Astrocyte of the cerebellum (primary cell): ENCODE measurements at regions not wholly inside any gene's neighbourhood (a gene's known extent, or its start where the extent isn't known, plus 50 kb on each side); places are given as distances from the start of the nearest gene placed in this dataset.

Experiments
- DNase-seq: peaks from one replicate; pipeline ENCODE4 v3.0.0-alpha.2; 2011; ENCODE audit warnings: low read depth
- H3K4me3 ChIP-seq: 2 replicates; pipeline ENCODE4 v1.5.1; 2011; ENCODE audit warnings: mild to moderate bottlenecking, low read depth, low read length, moderate library complexity
- CTCF ChIP-seq: IDR thresholded peaks from 2 replicates; pipeline ENCODE4 v1.5.1; 2012; ENCODE audit warnings: low read length, low read depth, moderate library complexity, mild to moderate bottlenecking; ENCODE audit errors: missing control alignments
- in situ Hi-C: cut with HindIII; loops from 2 replicates; pipeline ENCODE4 v1.10.0; 2017; ENCODE audit warnings: low sequenced_read_pairs

GRCh38 chr6:160863782-160864181, 127.8 kb upstream of the MAP3K4 start:
- TF ChIP-seq CTCF: no peak
- in situ Hi-C loops: no loop called here
- DNase-seq: no peak
- H3K4me3 ChIP-seq: no peak overlapping the region

GRCh38 chr6:160871320-160871719, 120.2 kb upstream of the MAP3K4 start:
- no peak overlapping the region for H3K4me3 ChIP-seq
- in situ Hi-C loops: no loop called here
- TF ChIP-seq CTCF: no peak
- no peak for DNase-seq

GRCh38 chr6:160881148-160881808, 110.3 kb upstream of the MAP3K4 start:
- in situ Hi-C loops: no loop called here
- no peak for DNase-seq
- no peak for TF ChIP-seq CTCF
- H3K4me3 ChIP-seq: no peak overlapping the region

- no peak for TF ChIP-seq CTCF
- in situ Hi-C loops: no loop called here
- H3K4me3 ChIP-seq: no peak overlapping the region
- no peak for DNase-seq
Measured at GRCh38 chr6:160882006-160882405, 109.6 kb upstream of the MAP3K4 start.

- no peak for TF ChIP-seq CTCF
- DNase-seq: no peak
- no peak overlapping the region for H3K4me3 ChIP-seq
- in situ Hi-C loops: no loop called here
Measured at GRCh38 chr6:160882791-160883279, 108.7 kb upstream of the MAP3K4 start.

- DNase-seq: no peak
- TF ChIP-seq CTCF: no peak
- in situ Hi-C loops: no loop called here
- no peak overlapping the region for H3K4me3 ChIP-seq
Measured at GRCh38 chr6:160883560-160883959, 108.0 kb upstream of the MAP3K4 start.
